Posterior cingulate gyrus (tissue), 11 donors: ENCODE measurements at regions not wholly inside any gene's neighbourhood (a gene's known extent, or its start where the extent isn't known, plus 50 kb on each side); places are given as distances from the start of the nearest gene placed in this dataset.

Experiments
- DNase-seq, 10 donors: peaks; one replicate each; pipeline versions ENCODE4 v3.0.0 to v3.0.0-alpha.2; 2020 to 2021; ENCODE audit warnings: mixed read lengths in 3 of 10
- intact Hi-C: fragments of 100-400 bp; cut with DNase I; formaldehyde crosslinking; loops from one replicate; pipeline ENCODE4 v1.15.1; 2023

GRCh38 chr18:72201032-72201431, 343.1 kb downstream of the CBLN2 start:
- intact Hi-C loops = no loop called here
- DNase-seq = no peak

GRCh38 chr18:72197591-72197990, 346.6 kb downstream of the CBLN2 start:
- DNase-seq = peak in 1 of 10 donors; percentile 12
- intact Hi-C loops = no loop called here

GRCh38 chr18:72194072-72194471, 350.1 kb downstream of the CBLN2 start:
- intact Hi-C loops = no loop called here
- DNase-seq = no peak

GRCh38 chr18:72187956-72188355, 356.2 kb downstream of the CBLN2 start:
- intact Hi-C loops = no loop called here

GRCh38 chr18:72181241-72181764, 362.8 kb downstream of the CBLN2 start:
- DNase-seq = no peak
- intact Hi-C loops = no loop called here

More at GRCh38 chr18:72187956-72188355, 356.2 kb downstream of the CBLN2 start:
- DNase-seq = no peak

GRCh38 chr18:72180689-72181088, 363.5 kb downstream of the CBLN2 start:
- no peak for DNase-seq
- intact Hi-C loops = no loop called here

- no peak for DNase-seq
- intact Hi-C loops = no loop called here
These were observed 369.0 kb downstream of the CBLN2 start for GRCh38 chr18:72174972-72175649.

GRCh38 chr18:72171596-72171995, 372.5 kb downstream of the CBLN2 start:
- intact Hi-C loops = no loop called here
- no peak for DNase-seq

- intact Hi-C loops = no loop called here
- no peak for DNase-seq
These were observed 382.5 kb downstream of the CBLN2 start for GRCh38 chr18:72161691-72162090.

- intact Hi-C loops = no loop called here
- DNase-seq = no peak
These were observed 383.4 kb downstream of the CBLN2 start for GRCh38 chr18:72160510-72161445.

GRCh38 chr18:72155327-72155726, 388.8 kb downstream of the CBLN2 start:
- peak in 4 of 10 donors; percentile 4 to 53 (median 24) for DNase-seq
- intact Hi-C loops = no loop called here

- DNase-seq = no peak
- intact Hi-C loops = no loop called here
These were observed 389.2 kb downstream of the CBLN2 start for GRCh38 chr18:72154926-72155325.

GRCh38 chr18:72152935-72153334, 391.2 kb downstream of the CBLN2 start:
- no peak for DNase-seq
- intact Hi-C loops = no loop called here

- intact Hi-C loops = no loop called here
These were observed 396.3 kb downstream of the CBLN2 start for GRCh38 chr18:72147830-72148229.

GRCh38 chr18:72140007-72140406, 404.1 kb downstream of the CBLN2 start:
- intact Hi-C loops = no loop called here
- no peak for DNase-seq

More at GRCh38 chr18:72147830-72148229, 396.3 kb downstream of the CBLN2 start:
- DNase-seq = no peak

GRCh38 chr18:72128649-72129048, 415.5 kb downstream of the CBLN2 start:
- intact Hi-C loops = no loop called here

GRCh38 chr18:72122103-72122502, 422.0 kb downstream of the CBLN2 start:
- intact Hi-C loops = no loop called here

More at GRCh38 chr18:72128649-72129048, 415.5 kb downstream of the CBLN2 start:
- no peak for DNase-seq

GRCh38 chr18:72119082-72119481, 425.1 kb downstream of the CBLN2 start:
- no peak for DNase-seq
- intact Hi-C loops = no loop called here

More at GRCh38 chr18:72122103-72122502, 422.0 kb downstream of the CBLN2 start:
- no peak for DNase-seq

- intact Hi-C loops = no loop called here
- DNase-seq = no peak
These were observed 429.1 kb downstream of the CBLN2 start for GRCh38 chr18:72114801-72115594.

GRCh38 chr18:72107647-72108383, 436.3 kb downstream of the CBLN2 start:
- intact Hi-C loops = no loop called here
- peak in 2 of 10 donors; percentile 23 to 39 for DNase-seq
